ENCODE measurements at regions not wholly inside any gene's neighbourhood (a gene's known extent, or its start where the extent isn't known, plus 50 kb on each side); places are given as distances from the start of the nearest gene placed in this dataset.

GRCh38 chr13:85535316-85536084 lies 263.7 kb downstream of the SLITRK6 start:
- no peak for DNase-seq

DNA sequence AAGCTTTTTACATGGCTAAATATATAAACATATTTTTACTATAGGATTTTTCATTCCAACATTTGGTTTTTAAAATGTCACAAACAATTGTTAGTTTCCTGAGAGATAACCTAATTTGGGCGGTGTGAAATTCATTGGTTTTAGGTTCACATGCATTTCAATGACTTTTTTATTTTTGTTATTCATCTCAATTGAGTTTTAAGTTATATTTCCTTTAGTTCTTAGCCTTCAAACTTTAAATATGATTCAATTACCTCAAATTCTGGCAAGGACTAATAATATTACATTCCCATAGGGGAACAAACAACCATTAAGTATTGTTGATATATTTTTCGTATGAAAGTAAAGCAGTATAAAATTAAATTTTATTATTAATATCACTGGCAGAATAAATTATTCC lies 265.3 kb downstream of the SLITRK6 start:
- DNase-seq, result no peak

- no peak for DNase-seq
Measured at GRCh38 chr13:85529218-85529594, 270.0 kb downstream of the SLITRK6 start.

DNA sequence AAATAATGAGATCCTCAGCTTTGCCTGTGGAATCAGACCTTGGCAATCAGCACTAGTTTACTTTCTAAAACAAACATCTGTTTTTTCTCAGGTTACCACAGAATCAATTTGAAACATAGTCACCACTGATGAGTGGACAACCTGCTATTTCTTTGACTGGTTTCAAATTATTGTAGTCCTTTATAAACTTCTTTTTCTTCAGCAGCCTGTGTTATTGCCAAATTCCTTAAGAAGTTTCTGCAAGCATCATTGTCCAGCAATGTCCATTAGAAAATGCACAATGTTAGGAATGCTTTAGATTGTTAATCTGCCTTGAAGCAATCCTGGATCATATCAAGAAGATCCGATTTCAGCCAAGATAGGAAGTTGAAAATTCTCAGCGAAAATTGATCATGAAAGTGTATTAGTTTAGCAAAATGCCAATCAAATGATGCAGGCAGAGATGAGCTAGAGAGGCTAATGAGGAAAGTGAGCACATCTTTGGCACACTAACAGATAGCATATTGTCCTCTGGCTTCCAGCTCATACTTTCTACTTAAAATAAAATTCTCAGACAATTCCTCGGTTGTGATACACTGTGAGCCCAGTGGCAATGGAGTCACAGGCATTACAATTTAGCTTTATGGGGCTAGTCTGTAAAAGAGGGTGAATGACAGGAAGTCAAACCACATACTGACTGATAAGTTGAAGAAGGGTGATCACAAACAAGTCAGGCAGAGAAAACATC lies 270.6 kb downstream of the SLITRK6 start:
- DNase-seq, result no peak

DNA sequence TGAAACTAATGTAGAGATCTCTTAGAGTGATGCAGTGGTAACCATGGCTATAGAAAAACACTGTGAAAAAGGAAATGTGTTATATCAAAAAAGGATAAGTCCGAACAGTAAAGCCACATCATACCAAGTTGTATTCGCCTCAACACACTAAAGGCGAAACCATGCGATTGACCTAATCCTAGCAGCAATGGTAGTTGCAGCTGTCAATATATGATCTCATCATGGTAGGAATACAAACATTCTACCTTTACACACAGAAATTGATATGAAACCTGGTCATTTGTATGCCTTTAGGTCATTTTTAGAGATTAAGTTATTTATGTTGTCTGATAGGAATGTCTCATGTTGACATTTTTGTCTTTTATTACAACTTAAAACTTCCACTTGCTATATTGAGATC lies 271.9 kb downstream of the SLITRK6 start:
- no peak for DNase-seq

DNA sequence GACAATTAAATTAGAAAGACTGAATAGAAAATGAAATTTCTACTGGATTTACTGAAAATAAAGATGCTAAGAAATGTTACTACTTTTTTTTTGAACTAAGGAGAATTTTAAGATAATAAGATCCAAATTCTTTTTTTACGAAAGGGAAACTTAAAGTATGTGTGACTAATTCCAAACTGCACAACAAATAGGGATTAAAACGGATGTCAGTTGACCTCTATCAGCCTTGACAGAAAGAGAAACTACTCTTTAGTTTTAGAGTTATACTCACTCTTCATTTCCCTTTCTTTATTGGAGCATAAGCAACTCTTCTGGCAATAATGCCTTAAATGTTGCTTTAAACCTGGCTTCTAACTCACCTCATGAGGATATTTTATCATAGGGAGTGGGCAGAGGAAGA lies 273.8 kb downstream of the SLITRK6 start:
- no peak for DNase-seq

DNA sequence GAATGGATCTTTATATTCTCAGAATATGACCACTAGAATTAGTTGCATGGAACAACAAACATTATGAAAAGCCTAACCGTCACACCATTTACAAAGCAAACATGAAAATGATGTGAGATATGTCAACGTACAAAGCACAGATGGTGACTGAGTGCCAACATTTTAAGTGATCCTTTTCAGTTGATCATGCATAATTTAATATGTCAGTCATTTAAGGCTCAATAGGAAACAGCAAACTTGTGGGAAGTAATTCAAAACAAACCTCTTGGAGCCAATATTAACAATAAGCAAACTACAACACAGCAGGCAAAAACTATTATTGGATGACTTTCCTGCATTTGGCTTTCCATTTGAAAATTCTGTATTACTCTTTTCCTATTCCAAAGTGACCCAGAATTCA lies 277.6 kb downstream of the SLITRK6 start:
- peak; percentile 91 for DNase-seq

- DNase-seq, result no peak
Measured at GRCh38 chr13:85520445-85520844, 278.8 kb downstream of the SLITRK6 start.

DNA sequence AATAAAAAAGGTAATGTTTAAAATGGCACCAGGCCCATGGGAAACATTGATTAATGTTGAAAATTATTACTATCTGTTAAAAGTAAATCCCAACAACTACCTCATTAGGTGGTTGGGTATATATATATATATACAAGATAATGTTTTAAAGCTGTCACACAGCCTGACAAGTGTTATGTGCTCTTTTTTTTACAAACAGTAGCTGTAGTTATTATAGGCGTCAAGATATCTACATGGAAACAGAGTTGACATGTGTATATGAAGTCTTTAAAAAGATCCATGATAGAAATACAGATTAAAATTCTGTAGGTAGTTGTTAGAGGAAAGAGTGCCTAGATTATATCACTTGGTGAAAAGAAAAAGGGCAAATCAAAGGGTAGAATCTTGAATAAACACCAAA lies 279.9 kb downstream of the SLITRK6 start:
- DNase-seq, result no peak

DNA sequence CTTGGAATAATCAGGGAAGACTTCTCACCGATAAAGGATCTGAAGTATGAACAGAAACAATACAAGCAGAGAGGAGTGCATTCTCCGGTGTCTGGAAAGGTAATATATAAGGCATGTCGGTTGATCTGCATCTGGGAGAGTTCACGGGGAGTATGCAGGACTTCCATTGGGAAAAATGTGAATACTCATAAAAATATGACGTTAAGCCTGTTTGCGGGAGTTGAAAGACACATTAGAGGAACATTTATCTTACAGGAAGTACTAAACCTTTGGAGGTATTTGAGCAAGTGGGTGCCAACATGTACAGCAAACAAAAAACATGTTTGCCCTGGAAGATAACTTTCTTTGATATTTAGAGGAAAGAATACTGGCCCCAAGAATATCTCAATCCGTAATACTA lies 286.8 kb downstream of the SLITRK6 start:
- DNase-seq, result no peak

- no peak for DNase-seq
Measured at GRCh38 chr13:85509512-85509911, 289.7 kb downstream of the SLITRK6 start.

DNA sequence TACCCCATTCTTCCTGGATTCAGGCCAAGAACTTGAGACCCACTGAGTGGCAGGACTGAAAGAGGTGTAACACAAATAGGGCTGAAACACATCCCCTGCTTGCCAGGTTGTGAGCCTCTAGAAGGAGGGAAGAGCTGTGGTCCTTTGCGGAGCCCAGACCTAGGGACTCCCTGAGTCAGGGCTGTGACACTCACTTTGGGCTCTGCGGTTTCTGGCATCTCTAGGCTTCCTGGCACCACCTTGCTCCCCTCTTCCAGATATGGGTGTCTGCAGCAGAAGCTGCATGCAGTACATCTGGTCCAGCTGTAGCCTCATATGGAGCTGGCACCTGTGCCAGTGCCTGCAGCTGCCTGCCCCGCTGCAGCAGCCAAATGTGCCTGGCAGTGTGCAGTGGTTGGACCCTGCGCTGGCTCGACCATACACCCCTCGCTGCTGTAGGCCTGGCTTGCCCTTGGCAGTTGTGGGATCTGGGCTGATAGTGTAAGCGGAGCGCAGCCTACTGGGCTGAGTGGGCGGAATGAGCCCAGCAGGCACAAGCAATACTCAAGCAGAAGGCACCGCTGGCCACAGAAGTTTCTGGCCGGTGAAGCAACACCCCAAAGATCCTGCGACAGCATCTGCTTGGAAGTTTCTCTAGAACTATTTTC lies 290.4 kb downstream of the SLITRK6 start:
- DNase-seq, result peak; percentile 26

DNA sequence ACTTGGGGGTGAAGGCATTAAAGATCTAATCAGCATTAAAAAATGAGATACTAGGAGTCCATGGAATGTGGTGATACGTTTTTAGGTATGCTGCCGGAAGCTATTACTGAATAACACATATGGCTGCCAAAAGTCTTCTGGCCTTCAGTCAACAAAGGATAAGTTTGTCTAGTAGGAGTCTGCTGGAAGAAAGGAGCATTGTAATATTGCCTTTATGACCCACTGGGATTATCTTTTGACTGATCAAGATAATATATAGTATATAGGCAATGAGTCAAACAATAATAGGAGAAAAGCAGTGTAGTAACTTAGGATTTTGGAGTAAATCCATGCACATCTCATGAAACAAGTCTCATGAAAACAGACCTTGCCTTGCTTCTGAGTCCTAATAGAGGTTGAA lies 295.4 kb downstream of the SLITRK6 start:
- no peak for DNase-seq

DNA sequence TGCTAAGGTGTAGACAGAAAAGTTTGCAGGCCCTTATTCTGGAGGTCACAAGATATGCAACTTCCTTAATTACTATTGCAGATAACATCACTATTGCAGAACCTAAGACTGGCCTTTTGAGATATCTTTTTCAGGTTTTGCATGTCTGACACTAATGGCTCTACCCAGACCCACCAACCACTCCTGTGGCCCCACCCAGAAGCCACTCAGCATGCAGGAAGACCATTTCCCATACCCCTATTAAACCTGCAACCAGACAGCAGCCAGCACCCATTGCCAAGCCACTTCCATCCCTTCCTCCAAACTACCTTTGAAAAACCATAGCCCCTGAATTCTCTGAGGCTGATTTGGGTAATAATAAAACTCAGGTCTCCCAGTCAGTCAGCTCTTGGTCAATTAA lies 297.6 kb downstream of the SLITRK6 start:
- no peak for DNase-seq

DNA sequence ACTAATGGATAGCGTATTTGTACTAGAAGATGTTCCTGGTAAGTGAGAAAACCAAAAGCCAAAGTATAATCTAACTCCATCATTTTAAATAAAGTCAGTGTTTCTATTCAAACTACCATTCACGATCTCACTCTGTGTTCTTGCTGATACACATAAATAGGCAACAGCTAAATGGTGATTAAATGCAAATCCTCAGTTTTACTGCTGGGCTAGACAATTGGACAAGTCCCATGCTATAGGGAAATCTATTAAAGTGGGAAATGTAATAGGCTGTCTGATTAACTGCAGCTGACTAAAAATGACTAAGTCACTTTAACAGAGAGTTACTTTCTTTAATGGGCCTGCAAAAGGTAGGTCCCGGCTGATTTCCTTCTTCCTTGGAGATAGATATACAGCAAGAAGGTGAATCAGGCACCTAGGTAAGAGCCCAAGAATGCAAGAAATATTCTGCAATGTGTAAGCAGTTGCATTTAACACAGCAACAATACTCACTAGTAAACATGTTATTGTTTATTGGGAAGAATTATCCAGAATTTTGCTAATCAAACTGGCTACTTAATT lies 298.4 kb downstream of the SLITRK6 start:
- DNase-seq, result no peak

DNA sequence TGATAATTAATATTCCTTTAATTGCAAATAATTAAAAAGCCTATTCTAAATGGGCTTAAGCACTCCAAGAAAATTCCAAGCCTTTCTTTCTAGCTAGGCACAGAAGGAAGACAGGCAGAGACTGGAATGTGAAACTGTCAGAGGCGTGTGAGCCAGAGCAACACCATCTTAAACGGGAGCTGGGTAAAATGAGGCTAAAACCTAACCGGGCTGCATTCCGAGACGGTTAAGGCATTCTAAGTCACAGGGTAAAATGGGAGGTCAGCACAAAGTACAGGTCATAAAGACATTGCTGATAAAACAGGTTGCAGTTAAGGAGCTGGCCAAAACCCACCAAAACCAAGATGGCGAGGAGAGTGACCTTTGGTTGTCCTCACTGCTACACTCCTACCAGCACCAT lies 300.4 kb downstream of the SLITRK6 start:
- DNase-seq, result no peak

DNA sequence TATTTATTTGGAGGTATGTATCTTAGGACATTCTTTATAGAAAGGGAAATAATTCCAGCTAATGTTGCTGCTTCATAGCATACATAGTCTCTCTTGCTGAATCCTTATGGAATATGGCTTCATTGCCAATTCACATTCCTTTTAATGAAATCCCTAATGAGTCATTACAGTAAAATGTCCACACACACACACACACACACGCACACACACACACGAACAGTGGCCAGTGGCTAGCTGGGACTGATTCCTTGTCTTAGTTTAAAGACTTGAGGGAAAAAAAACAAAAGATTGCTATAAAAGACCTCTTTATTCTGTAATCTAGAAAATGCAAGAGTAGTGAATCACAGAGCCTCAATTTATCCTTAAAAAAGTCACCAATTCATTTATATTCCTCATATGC lies 301.6 kb downstream of the SLITRK6 start:
- DNase-seq, result no peak

- DNase-seq, result no peak
Measured at GRCh38 chr13:85492283-85492682, 306.9 kb downstream of the SLITRK6 start.

- no peak for DNase-seq
Measured at GRCh38 chr13:85486663-85487062, 312.6 kb downstream of the SLITRK6 start.

- DNase-seq, result no peak
Measured at GRCh38 chr13:85473144-85473543, 326.1 kb downstream of the SLITRK6 start.

DNA sequence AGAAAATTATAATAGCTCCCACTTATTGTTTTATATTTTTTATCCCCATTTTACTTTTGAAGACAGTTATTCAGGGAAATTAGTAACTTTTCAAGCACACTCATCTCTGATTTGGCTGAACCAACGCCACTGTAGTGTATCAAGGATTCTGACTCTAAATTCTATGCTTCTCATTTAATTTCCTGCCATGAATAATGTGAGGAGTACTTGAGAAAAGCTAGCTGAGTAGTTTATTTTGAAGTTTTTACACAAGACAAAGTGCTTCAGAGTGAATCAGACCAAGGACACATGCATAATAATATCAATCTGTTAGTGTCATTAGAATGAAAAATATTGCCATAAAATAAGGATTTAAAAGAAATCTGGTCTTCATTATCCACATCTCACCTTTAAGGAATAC lies 329.9 kb downstream of the SLITRK6 start:
- no peak for DNase-seq

GRCh38 chr13:85462792-85463425 lies 336.3 kb downstream of the SLITRK6 start:
- no peak for DNase-seq

GRCh38 chr13:85461621-85462020 lies 337.6 kb downstream of the SLITRK6 start:
- no peak for DNase-seq

Data from NCI-H345 (cell line).